ENCODE measurements at regions not wholly inside any gene's neighbourhood (a gene's known extent, or its start where the extent isn't known, plus 50 kb on each side); places are given as distances from the start of the nearest gene placed in this dataset.
"Not testable (repeated sequence)": the region's sequence is repeated elsewhere in the genome, so short reads cannot be mapped to it uniquely, and the experiment has no call there.

DNA sequence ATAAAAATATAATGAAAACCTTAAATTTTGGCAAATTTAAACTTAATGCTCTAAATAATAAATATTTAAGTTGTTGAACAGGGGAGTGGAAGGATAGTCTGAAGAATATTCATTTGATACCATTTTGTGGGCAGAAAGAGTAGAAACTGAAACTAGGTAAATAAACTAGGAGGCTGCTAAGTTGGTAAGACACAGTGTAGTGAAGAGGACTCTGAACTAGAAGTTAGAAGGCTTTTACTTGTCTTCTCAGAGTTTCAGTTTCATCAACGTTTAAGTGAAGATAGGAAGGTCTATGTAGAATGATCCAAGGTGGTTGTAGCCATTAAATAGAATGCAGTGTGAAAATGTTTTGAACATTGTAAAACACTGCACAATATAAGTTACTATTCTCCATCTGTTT is 516.9 kb downstream of the AMY1C start:
- FAIRE-seq = no peak
- DNase-seq (ENCODE audit: low spot score in 2 of 2) = no peak

- not testable (repeated sequence) for DNase-seq (ENCODE audit: low spot score in 2 of 2); FAIRE-seq
These were observed 538.6 kb downstream of the AMY1C start for GRCh38 chr1:104288322-104288721.

DNA sequence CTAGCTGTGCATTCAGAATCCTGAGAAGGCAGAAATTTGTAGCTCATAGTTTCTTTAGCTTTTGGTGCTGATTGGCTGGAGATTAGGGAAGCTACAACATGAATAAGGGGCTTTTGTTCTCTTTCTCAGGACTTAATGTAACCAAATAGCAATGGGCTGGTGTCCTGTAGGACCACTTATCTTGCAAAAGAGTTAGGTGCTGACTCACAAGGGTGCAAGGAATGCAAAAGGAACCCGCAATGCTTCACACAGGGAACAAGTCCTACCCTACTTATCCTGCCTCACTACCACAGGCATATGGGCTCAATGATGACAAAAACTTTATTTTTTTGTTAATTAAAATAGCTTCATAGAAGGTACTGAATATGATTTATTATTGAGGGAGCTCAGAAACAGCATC is 541.5 kb downstream of the AMY1C start:
- DNase-seq (ENCODE audit: low spot score in 2 of 2) (no peak), FAIRE-seq (no peak)

GRCh38 chr1:104294259-104294658 is 544.6 kb downstream of the AMY1C start:
- FAIRE-seq (no peak), DNase-seq (ENCODE audit: low spot score in 2 of 2) (no peak)

DNA sequence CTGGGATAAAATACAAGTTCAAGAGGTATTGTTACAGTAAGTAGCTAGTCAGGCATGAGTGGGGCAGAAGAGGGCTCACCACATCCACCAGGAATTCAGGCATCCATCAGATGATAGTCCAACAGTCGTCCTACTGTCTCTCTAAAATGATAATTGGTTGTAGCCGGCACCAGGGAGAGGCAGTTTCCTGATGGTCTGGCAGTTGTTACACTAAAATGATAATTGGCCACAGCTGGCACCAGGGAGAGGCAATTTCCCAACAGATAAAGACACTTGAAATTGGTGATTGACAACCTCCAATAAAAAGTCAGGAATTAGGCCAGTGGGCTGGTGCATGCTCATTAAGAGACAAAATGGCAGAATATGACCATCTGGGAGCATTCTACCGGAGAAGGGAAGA is 545.8 kb downstream of the AMY1C start:
- no peak for DNase-seq (ENCODE audit: low spot score in 2 of 2)
- no peak for FAIRE-seq

DNA sequence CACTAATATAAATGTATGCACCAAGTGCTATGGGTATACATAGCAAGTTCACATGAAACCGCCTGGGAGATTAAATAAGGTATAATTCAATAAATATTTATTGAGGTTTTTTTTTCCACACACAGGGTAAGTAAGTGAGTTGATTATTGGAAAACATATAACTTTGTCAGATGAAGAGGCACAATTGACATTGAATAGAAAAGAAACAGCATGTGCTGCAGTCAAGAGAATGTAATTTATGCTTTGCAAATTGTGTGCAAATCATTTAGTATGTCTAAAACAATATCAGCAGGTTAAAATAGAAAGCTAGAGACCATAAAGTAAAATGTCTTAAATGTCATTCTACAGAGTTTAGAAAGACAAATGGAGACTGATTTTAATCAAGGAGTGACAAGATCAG is 560.0 kb downstream of the AMY1C start:
- DNase-seq (ENCODE audit: low spot score in 2 of 2) (no peak), FAIRE-seq (no peak)

DNA sequence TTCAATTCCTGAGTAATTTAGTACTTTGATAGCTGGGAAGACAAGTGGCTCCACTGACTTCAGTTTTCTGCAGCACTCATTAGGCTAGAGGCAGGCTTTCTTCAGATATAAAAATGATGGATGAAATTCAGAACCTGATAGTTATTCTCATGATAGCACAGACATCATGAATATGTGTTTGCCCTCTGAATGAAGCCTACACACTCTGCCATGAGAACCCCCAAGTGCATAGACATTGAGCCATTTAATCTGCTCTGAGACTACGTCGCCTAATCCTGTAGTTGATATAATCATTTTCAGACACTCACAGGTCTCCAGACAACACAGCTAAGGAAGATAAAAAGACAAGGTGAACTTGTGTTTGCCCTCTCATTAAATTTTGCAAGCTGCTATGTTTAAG is 566.1 kb downstream of the AMY1C start:
- DNase-seq (ENCODE audit: low spot score in 2 of 2) (no peak), FAIRE-seq (no peak)

DNA sequence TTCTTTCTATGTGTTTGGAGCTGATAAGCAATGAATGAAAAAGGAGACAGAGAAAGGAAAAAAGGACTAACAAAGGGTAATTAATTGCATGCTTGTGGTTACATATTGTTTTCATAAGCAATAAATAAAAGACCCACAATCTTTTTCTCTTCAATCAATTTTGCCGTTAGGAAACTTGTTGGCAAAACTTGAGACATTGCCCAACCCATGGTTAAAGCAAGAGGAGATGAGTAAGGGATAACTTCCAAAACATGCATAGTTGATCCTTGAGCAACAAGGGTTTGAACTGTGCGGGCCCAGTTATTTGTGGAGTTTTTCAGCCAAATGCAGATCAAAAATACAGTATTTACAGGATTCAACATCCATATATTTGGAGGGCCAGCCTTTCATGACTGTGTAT is 572.4 kb downstream of the AMY1C start:
- no peak for FAIRE-seq
- no peak for DNase-seq (ENCODE audit: low spot score in 2 of 2)

DNA sequence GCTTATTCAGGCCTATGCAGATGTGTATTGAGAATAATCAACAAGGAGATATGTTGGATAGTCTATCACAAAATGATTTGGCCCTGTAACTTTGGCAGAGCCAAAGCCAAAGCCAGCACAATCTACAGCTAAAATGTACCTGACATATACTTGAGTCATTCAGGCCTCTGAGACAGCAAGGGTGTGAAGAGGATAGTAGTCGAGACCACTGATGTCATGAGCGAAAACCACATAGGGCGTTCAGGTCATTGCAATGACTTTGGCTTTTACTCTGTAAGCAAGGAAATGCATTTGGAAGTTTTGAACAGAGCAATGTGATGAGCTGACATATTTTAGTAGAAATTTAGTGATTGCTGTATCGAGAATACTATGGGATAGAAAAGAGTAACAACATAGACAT is 579.6 kb downstream of the AMY1C start:
- FAIRE-seq = no peak

GRCh38 chr1:104331763-104332162 is 582.1 kb downstream of the AMY1C start:
- FAIRE-seq (no peak), DNase-seq (ENCODE audit: low spot score in 2 of 2) (no peak)

More for the DNA sequence above, 579.6 kb downstream of the AMY1C start:
- DNase-seq (ENCODE audit: low spot score in 2 of 2) = no peak

DNA sequence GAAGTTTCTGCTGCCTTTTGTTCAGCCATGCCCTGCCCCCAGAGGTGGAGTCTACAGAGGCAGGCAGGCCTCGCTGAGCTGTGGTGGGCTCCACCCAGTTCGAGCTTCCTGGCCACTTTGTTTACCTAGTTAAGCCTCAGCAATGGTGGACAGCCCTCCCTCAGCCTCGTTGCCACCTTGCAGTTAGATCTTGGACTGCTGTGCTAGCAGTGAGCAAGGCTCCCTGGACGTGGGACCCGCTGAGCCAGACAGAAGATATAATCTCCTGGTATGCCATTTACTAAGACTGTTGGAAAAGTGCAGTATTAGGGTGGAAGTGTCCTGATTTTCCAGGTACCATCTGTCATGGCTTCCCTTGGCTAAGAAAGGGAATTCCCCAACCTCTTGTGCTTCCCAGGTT is 588.2 kb downstream of the AMY1C start:
- not testable (repeated sequence) for FAIRE-seq; DNase-seq (ENCODE audit: low spot score in 2 of 2)

- no peak for DNase-seq (ENCODE audit: low spot score in 2 of 2)
- FAIRE-seq = no peak
These were observed 592.2 kb downstream of the AMY1C start for GRCh38 chr1:104341944-104342343.

- FAIRE-seq = no peak
- no peak for DNase-seq (ENCODE audit: low spot score in 2 of 2)
These were observed 598.6 kb downstream of the AMY1C start for GRCh38 chr1:104348277-104348676.

GRCh38 chr1:104353580-104353979 is 603.9 kb downstream of the AMY1C start:
- DNase-seq (ENCODE audit: low spot score in 2 of 2) = no peak
- FAIRE-seq = no peak

GRCh38 chr1:104358086-104358485 is 608.4 kb downstream of the AMY1C start:
- DNase-seq (ENCODE audit: low spot score in 2 of 2) (no peak), FAIRE-seq (no peak)

GRCh38 chr1:104358621-104359020 is 608.9 kb downstream of the AMY1C start:
- DNase-seq (ENCODE audit: low spot score in 2 of 2) = no peak
- FAIRE-seq = no peak

- DNase-seq (ENCODE audit: low spot score in 2 of 2) = no peak
These were observed 628.7 kb downstream of the AMY1C start for GRCh38 chr1:104378414-104378813.

GRCh38 chr1:104380003-104380402 is 630.3 kb downstream of the AMY1C start:
- no peak for FAIRE-seq
- DNase-seq (ENCODE audit: low spot score in 2 of 2) = no peak

More at GRCh38 chr1:104378414-104378813, 628.7 kb downstream of the AMY1C start:
- FAIRE-seq = no peak

DNA sequence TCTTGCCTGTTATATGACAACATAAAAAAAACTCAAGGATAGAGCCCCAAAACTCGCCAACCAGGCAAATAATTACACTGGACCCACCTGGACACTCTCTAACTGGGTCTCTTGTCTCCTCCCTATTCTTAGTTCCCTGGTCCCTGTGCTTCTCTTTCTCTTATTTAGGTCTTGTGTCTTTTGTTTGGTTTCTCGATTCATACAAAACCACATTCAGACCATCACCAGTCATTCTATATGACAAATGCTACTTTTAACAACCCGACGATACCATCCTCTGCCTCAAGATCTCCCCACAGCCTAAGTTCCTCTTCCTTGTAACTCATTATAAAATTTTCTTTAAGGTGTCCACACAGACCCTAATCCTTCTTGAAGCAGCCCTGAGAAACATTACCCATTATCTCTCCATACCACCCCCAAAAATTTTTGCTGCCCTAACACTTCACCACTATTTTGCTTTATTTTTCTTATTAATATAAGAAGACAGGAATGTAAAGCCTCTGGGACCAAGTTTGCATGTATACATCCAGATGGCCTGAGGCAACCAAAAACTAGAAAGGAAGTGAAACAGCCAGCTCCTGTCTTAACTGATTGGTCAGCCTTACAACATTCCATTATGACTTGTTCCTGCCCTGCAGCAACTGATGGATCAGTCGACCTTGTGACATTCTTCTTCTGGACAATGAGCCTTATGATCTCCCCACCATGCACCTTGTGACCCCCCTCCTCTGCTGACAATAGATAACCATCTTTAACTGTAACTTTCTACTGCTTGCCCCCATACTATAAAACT is 638.2 kb downstream of the AMY1C start:
- DNase-seq (ENCODE audit: low spot score in 2 of 2) (no peak), FAIRE-seq (no peak)

- no peak for FAIRE-seq
- no peak for DNase-seq (ENCODE audit: low spot score in 2 of 2)
These were observed 642.9 kb downstream of the AMY1C start for GRCh38 chr1:104392552-104392951.

DNA sequence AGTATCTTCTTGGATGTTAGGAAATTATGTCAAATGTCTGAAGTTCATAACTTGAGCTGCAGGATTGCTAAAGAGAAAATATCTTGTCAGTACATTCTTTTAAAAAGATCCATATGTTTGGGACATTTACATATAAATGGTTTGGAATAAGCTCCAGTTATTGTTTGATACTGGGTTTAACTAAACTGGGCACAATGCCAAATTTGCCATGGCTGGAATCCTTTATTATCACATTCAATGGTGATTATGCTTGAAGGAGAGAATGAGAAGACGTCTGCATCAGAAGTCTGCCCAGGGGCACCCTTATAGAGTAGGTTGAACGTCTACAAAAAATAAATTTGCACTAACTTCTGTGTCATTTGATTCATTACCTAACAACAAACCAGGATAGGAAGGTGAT is 652.5 kb downstream of the AMY1C start:
- no peak for FAIRE-seq
- no peak for DNase-seq (ENCODE audit: low spot score in 2 of 2)

DNA sequence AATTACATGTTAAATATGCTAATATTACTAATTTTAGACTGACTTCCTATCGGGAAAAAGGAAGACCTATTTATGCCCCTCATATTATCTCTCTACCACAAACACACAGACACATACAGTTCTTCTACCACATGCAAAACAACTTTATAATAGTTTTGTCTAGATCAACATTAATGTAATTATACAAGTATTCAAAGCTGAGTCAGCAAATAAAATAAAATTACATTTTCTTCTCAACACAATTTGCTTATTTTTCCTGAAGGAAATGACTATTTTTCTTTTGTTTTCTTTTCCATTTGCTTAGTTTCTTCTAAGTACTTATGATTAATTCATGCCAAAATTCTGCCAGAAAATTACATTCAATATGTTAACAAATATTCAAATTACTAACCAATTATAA is 654.2 kb downstream of the AMY1C start:
- DNase-seq (ENCODE audit: low spot score in 2 of 2) (no peak), FAIRE-seq (no peak)

GRCh38 chr1:104406728-104407127 is 657.0 kb downstream of the AMY1C start:
- no peak for FAIRE-seq
- DNase-seq (ENCODE audit: low spot score in 2 of 2) = no peak
